Activated naive CD4-positive, alpha-beta T cell (primary cell): ENCODE measurements at regions not wholly inside any gene's neighbourhood (a gene's known extent, or its start where the extent isn't known, plus 50 kb on each side); places are given as distances from the start of the nearest gene placed in this dataset.

Experiments
- DNase-seq, 4 experiments: peaks; one replicate each; lab custom pipeline; 2025; lab: John Stamatoyannopoulos, UW

- no peak for DNase-seq
Observed at GRCh38 chr12:127358888-127359287, 908.1 kb upstream of the TMEM132C start.

GRCh38 chr12:127360580-127360979, 906.4 kb upstream of the TMEM132C start:
- DNase-seq = no peak

GRCh38 chr12:127362121-127362520, 904.8 kb upstream of the TMEM132C start:
- no peak for DNase-seq

GRCh38 chr12:127363392-127363791, 903.6 kb upstream of the TMEM132C start:
- no peak for DNase-seq

GRCh38 chr12:127373559-127373958, 893.4 kb upstream of the TMEM132C start:
- no peak for DNase-seq

- DNase-seq = no peak
Observed at GRCh38 chr12:127374447-127374846, 892.5 kb upstream of the TMEM132C start.

GRCh38 chr12:127381043-127381668, 885.8 kb upstream of the TMEM132C start:
- peak in 2 of 4 experiments; percentile 1 to 4 for DNase-seq

GRCh38 chr12:127381681-127382080, 885.3 kb upstream of the TMEM132C start:
- DNase-seq = no peak

GRCh38 chr12:127383281-127383680, 883.7 kb upstream of the TMEM132C start:
- DNase-seq = no peak

GRCh38 chr12:127386723-127387122, 880.2 kb upstream of the TMEM132C start:
- DNase-seq = no peak

- DNase-seq = no peak
Observed at GRCh38 chr12:127388985-127389384, 878.0 kb upstream of the TMEM132C start.

GRCh38 chr12:127389923-127390322, 877.0 kb upstream of the TMEM132C start:
- no peak for DNase-seq

- no peak for DNase-seq
Observed at GRCh38 chr12:127393465-127393864, 873.5 kb upstream of the TMEM132C start.

- no peak for DNase-seq
Observed at GRCh38 chr12:127393896-127394295, 873.1 kb upstream of the TMEM132C start.

- no peak for DNase-seq
Observed at GRCh38 chr12:127396734-127397133, 870.2 kb upstream of the TMEM132C start.

- no peak for DNase-seq
Observed at GRCh38 chr12:127398016-127398710, 868.8 kb upstream of the TMEM132C start.

GRCh38 chr12:127399451-127399850, 867.5 kb upstream of the TMEM132C start:
- no peak for DNase-seq

- DNase-seq = no peak
Observed at GRCh38 chr12:127400221-127400620, 866.7 kb upstream of the TMEM132C start.

- no peak for DNase-seq
Observed at GRCh38 chr12:127401005-127401404, 866.0 kb upstream of the TMEM132C start.

- DNase-seq = no peak
Observed at GRCh38 chr12:127401536-127401935, 865.4 kb upstream of the TMEM132C start.

- no peak for DNase-seq
Observed at GRCh38 chr12:127411166-127411915, 855.6 kb upstream of the TMEM132C start.

- no peak for DNase-seq
Observed at GRCh38 chr12:127411981-127412380, 855.0 kb upstream of the TMEM132C start.

GRCh38 chr12:127412866-127413265, 854.1 kb upstream of the TMEM132C start:
- DNase-seq = no peak
